ENCODE measurements at regions not wholly inside any gene's neighbourhood (a gene's known extent, or its start where the extent isn't known, plus 50 kb on each side); places are given as distances from the start of the nearest gene placed in this dataset.

GRCh38 chrX:10021461-10022272, 54.5 kb downstream of the CLDN34 start:
- Histone ChIP-seq H3K36me3 (ENCODE audit: control insufficient read depth in 1 of 2, insufficient read depth in 2 of 2, low read length in 2 of 2) (no peaks in the 10 kb centered on the region), H3K4me3 (ENCODE audit: low read depth in 1 of 2, low read length in 2 of 2) (no peak overlapping the region), H3K9me3 (ENCODE audit: control insufficient read depth in 1 of 2, low read length in 2 of 2) (no peaks in the 10 kb centered on the region), H3K27ac (ENCODE audit: low read length) (no peak overlapping the region), H3K4me1 (ENCODE audit: control insufficient read depth in 1 of 2, insufficient read depth in 2 of 2, low read length in 2 of 2) (peaks cover 0 to 28% of the 10 kb centered on the region in 2 donors), H3K27me3 (ENCODE audit: low read depth, low read length) (no peaks in the 10 kb centered on the region)

- Histone ChIP-seq H3K9me3 (ENCODE audit: control insufficient read depth in 1 of 2, low read length in 2 of 2) (no peaks in the 10 kb centered on the region), H3K27ac (ENCODE audit: low read length) (no peak overlapping the region), H3K4me3 (ENCODE audit: low read depth in 1 of 2, low read length in 2 of 2) (no peak overlapping the region), H3K27me3 (ENCODE audit: low read depth, low read length) (no peaks in the 10 kb centered on the region), H3K4me1 (ENCODE audit: control insufficient read depth in 1 of 2, insufficient read depth in 2 of 2, low read length in 2 of 2) (peaks cover 0 to 24% of the 10 kb centered on the region in 2 donors), H3K36me3 (ENCODE audit: control insufficient read depth in 1 of 2, insufficient read depth in 2 of 2, low read length in 2 of 2) (no peaks in the 10 kb centered on the region)
These were observed 55.0 kb downstream of the CLDN34 start for GRCh38 chrX:10022273-10022541.

- Histone ChIP-seq H3K27ac (ENCODE audit: low read length) (no peak overlapping the region), H3K4me1 (ENCODE audit: control insufficient read depth in 1 of 2, insufficient read depth in 2 of 2, low read length in 2 of 2) (peaks cover 0 to 23% of the 10 kb centered on the region in 2 donors), H3K4me3 (ENCODE audit: low read depth in 1 of 2, low read length in 2 of 2) (no peak overlapping the region)
These were observed 55.6 kb downstream of the CLDN34 start for GRCh38 chrX:10022580-10023245.

GRCh38 chrX:10023821-10024220, 56.7 kb downstream of the CLDN34 start:
- Histone ChIP-seq H3K4me3 (ENCODE audit: low read depth in 1 of 2, low read length in 2 of 2) (no peak overlapping the region), H3K36me3 (ENCODE audit: control insufficient read depth in 1 of 2, insufficient read depth in 2 of 2, low read length in 2 of 2) (no peaks in the 10 kb centered on the region), H3K4me1 (ENCODE audit: control insufficient read depth in 1 of 2, insufficient read depth in 2 of 2, low read length in 2 of 2) (peaks cover 0 to 24% of the 10 kb centered on the region in 2 donors), H3K9me3 (ENCODE audit: control insufficient read depth in 1 of 2, low read length in 2 of 2) (no peaks in the 10 kb centered on the region), H3K27me3 (ENCODE audit: low read depth, low read length) (no peaks in the 10 kb centered on the region), H3K27ac (ENCODE audit: low read length) (no peak overlapping the region)

More at GRCh38 chrX:10022580-10023245, 55.6 kb downstream of the CLDN34 start:
- Histone ChIP-seq H3K36me3 (ENCODE audit: control insufficient read depth in 1 of 2, insufficient read depth in 2 of 2, low read length in 2 of 2) (no peaks in the 10 kb centered on the region), H3K27me3 (ENCODE audit: low read depth, low read length) (no peaks in the 10 kb centered on the region), H3K9me3 (ENCODE audit: control insufficient read depth in 1 of 2, low read length in 2 of 2) (no peaks in the 10 kb centered on the region)

GRCh38 chrX:10025742-10026493, 58.8 kb downstream of the CLDN34 start:
- Histone ChIP-seq H3K36me3 (ENCODE audit: control insufficient read depth in 1 of 2, insufficient read depth in 2 of 2, low read length in 2 of 2) (no peaks in the 10 kb centered on the region), H3K27me3 (ENCODE audit: low read depth, low read length) (no peaks in the 10 kb centered on the region), H3K4me1 (ENCODE audit: control insufficient read depth in 1 of 2, insufficient read depth in 2 of 2, low read length in 2 of 2) (peaks cover 0 to 24% of the 10 kb centered on the region in 2 donors)

GRCh38 chrX:10028283-10029104, 61.3 kb downstream of the CLDN34 start:
- no peaks in the 10 kb centered on the region for H3K9me3 ChIP-seq (ENCODE audit: control insufficient read depth in 1 of 2, low read length in 2 of 2)
- H3K27me3 ChIP-seq (ENCODE audit: low read depth, low read length), result no peaks in the 10 kb centered on the region
- no peak overlapping the region for H3K4me3 ChIP-seq (ENCODE audit: low read depth in 1 of 2, low read length in 2 of 2)
- peaks cover 0 to 19% of the 10 kb centered on the region in 2 donors for H3K4me1 ChIP-seq (ENCODE audit: control insufficient read depth in 1 of 2, insufficient read depth in 2 of 2, low read length in 2 of 2)
- H3K27ac ChIP-seq (ENCODE audit: low read length), result no peak overlapping the region
- H3K36me3 ChIP-seq (ENCODE audit: control insufficient read depth in 1 of 2, insufficient read depth in 2 of 2, low read length in 2 of 2), result no peaks in the 10 kb centered on the region

More at GRCh38 chrX:10025742-10026493, 58.8 kb downstream of the CLDN34 start:
- Histone ChIP-seq H3K27ac (ENCODE audit: low read length) (no peak overlapping the region), H3K9me3 (ENCODE audit: control insufficient read depth in 1 of 2, low read length in 2 of 2) (no peaks in the 10 kb centered on the region), H3K4me3 (ENCODE audit: low read depth in 1 of 2, low read length in 2 of 2) (no peak overlapping the region)

- Histone ChIP-seq H3K9me3 (ENCODE audit: control insufficient read depth in 1 of 2, low read length in 2 of 2) (no peaks in the 10 kb centered on the region), H3K27me3 (ENCODE audit: low read depth, low read length) (no peaks in the 10 kb centered on the region), H3K4me1 (ENCODE audit: control insufficient read depth in 1 of 2, insufficient read depth in 2 of 2, low read length in 2 of 2) (peaks cover 0 to 13% of the 10 kb centered on the region in 2 donors), H3K4me3 (ENCODE audit: low read depth in 1 of 2, low read length in 2 of 2) (no peak overlapping the region), H3K27ac (ENCODE audit: low read length) (no peak overlapping the region), H3K36me3 (ENCODE audit: control insufficient read depth in 1 of 2, insufficient read depth in 2 of 2, low read length in 2 of 2) (no peaks in the 10 kb centered on the region)
These were observed 63.4 kb downstream of the CLDN34 start for GRCh38 chrX:10030570-10030969.

GRCh38 chrX:10031746-10032145, 64.6 kb downstream of the CLDN34 start:
- H3K4me3 ChIP-seq (ENCODE audit: low read depth in 1 of 2, low read length in 2 of 2), result no peak overlapping the region
- peaks cover 0 to 13% of the 10 kb centered on the region in 2 donors for H3K4me1 ChIP-seq (ENCODE audit: control insufficient read depth in 1 of 2, insufficient read depth in 2 of 2, low read length in 2 of 2)
- H3K27me3 ChIP-seq (ENCODE audit: low read depth, low read length), result no peaks in the 10 kb centered on the region
- no peaks in the 10 kb centered on the region for H3K36me3 ChIP-seq (ENCODE audit: control insufficient read depth in 1 of 2, insufficient read depth in 2 of 2, low read length in 2 of 2)
- no peak overlapping the region for H3K27ac ChIP-seq (ENCODE audit: low read length)
- H3K9me3 ChIP-seq (ENCODE audit: control insufficient read depth in 1 of 2, low read length in 2 of 2), result no peaks in the 10 kb centered on the region

GRCh38 chrX:10032147-10032546, 65.0 kb downstream of the CLDN34 start:
- H3K36me3 ChIP-seq (ENCODE audit: control insufficient read depth in 1 of 2, insufficient read depth in 2 of 2, low read length in 2 of 2), result no peaks in the 10 kb centered on the region
- no peak overlapping the region for H3K4me3 ChIP-seq (ENCODE audit: low read depth in 1 of 2, low read length in 2 of 2)
- no peaks in the 10 kb centered on the region for H3K9me3 ChIP-seq (ENCODE audit: control insufficient read depth in 1 of 2, low read length in 2 of 2)
- H3K4me1 ChIP-seq (ENCODE audit: control insufficient read depth in 1 of 2, insufficient read depth in 2 of 2, low read length in 2 of 2), result peaks cover 0 to 13% of the 10 kb centered on the region in 2 donors
- H3K27me3 ChIP-seq (ENCODE audit: low read depth, low read length), result no peaks in the 10 kb centered on the region
- no peak overlapping the region for H3K27ac ChIP-seq (ENCODE audit: low read length)

GRCh38 chrX:10033375-10034007, 66.3 kb downstream of the CLDN34 start:
- no peaks in the 10 kb centered on the region for H3K27me3 ChIP-seq (ENCODE audit: low read depth, low read length)
- H3K4me3 ChIP-seq (ENCODE audit: low read depth in 1 of 2, low read length in 2 of 2), result no peak overlapping the region
- H3K27ac ChIP-seq (ENCODE audit: low read length), result no peak overlapping the region

More at GRCh38 chrX:10033375-10034007, 66.3 kb downstream of the CLDN34 start:
- no peaks in the 10 kb centered on the region for H3K9me3 ChIP-seq (ENCODE audit: control insufficient read depth in 1 of 2, low read length in 2 of 2)
- peaks cover 0 to 10% of the 10 kb centered on the region in 2 donors for H3K4me1 ChIP-seq (ENCODE audit: control insufficient read depth in 1 of 2, insufficient read depth in 2 of 2, low read length in 2 of 2)
- no peaks in the 10 kb centered on the region for H3K36me3 ChIP-seq (ENCODE audit: control insufficient read depth in 1 of 2, insufficient read depth in 2 of 2, low read length in 2 of 2)

All from muscle layer of duodenum (tissue), 2 donors.